ENCODE measurements at regions not wholly inside any gene's neighbourhood (a gene's known extent, or its start where the extent isn't known, plus 50 kb on each side); places are given as distances from the start of the nearest gene placed in this dataset.

- TF ChIP-seq EZH2 (IDR thresholded peaks at IDR 0.05; ENCODE audit: borderline replicate concordance, low read depth, low read length, severe bottlenecking) (no peak), GATA2 (IDR thresholded peaks at IDR 0.05; ENCODE audit: insufficient read depth, insufficient read length, low read depth, low read length) (no peak), FOS (IDR thresholded peaks at IDR 0.05; ENCODE audit: borderline replicate concordance, insufficient read depth, low read length) (no peak)
- H3K9ac ChIP-seq (replicated peaks; ENCODE audit: extremely low read depth, insufficient read depth, low read length) = no peak overlapping the region
- DNase-seq (ENCODE audit: low read depth, low spot score) (no peak), FAIRE-seq (no peak)
- no peaks in the 10 kb centered on the region for H3K9me1 ChIP-seq (replicated peaks; ENCODE audit: control insufficient read depth, extremely low read depth, insufficient read depth, low read length)
- H4K20me1 ChIP-seq (replicated peaks; ENCODE audit: control insufficient read depth, extremely low read depth, insufficient read depth, low read length) = no peaks in the 10 kb centered on the region
- H3K4me1 ChIP-seq (ENCODE audit: control insufficient read depth, extremely low read depth, insufficient read depth, low read length) = no peaks in the 10 kb centered on the region
- no peaks in the 10 kb centered on the region for H3K27me3 ChIP-seq (ENCODE audit: control insufficient read depth in 2 of 2, insufficient read depth in 2 of 2, low read length in 2 of 2)
- ChIA-PET CTCF (no interaction called here), POLR2A (no interaction called here)
- H3K79me2 ChIP-seq (ENCODE audit: control insufficient read depth, insufficient read depth, low read length) = no peaks in the 10 kb centered on the region
- H3K9me3 ChIP-seq (replicated peaks; ENCODE audit: control insufficient read depth, insufficient read depth, low read length) = no peaks in the 10 kb centered on the region
- intact Hi-C loops (cut with micrococcal nuclease) (no loop called here), dilution Hi-C loops (cut with MboI; ENCODE audit: extremely low pct_ligation_motif_present, low sequenced_read_pairs) (no loop called here)
- no peak overlapping the region for H3K4me2 ChIP-seq (ENCODE audit: insufficient read depth, low read length)
- no TSS peak for BruUV-seq (replicated peaks)
- no peak overlapping the region for H3K4me3 ChIP-seq (replicated peaks in 1 of 3; ENCODE audit: insufficient read depth in 1 of 3, low read depth in 1 of 3, low read length in 3 of 3)
- no peaks in the 10 kb centered on the region for H3K36me3 ChIP-seq (ENCODE audit: control insufficient read depth in 2 of 2, extremely low read depth in 1 of 2, insufficient read depth in 2 of 2, low read length in 2 of 2)
- no peak overlapping the region for H3K27ac ChIP-seq (ENCODE audit: insufficient read depth, low read depth, low read length)
- H2AFZ ChIP-seq (ENCODE audit: low read depth, low read length) = no peak overlapping the region
Measured at GRCh38 chr13:65864039-65864438, 1366.1 kb downstream of the PCDH9 start.

GRCh38 chr13:65860306-65860705 lies 1369.8 kb downstream of the PCDH9 start:
- no peaks in the 10 kb centered on the region for H3K27me3 ChIP-seq (ENCODE audit: control insufficient read depth in 2 of 2, insufficient read depth in 2 of 2, low read length in 2 of 2)
- no peaks in the 10 kb centered on the region for H3K4me1 ChIP-seq (ENCODE audit: control insufficient read depth, extremely low read depth, insufficient read depth, low read length)
- no peak overlapping the region for H2AFZ ChIP-seq (ENCODE audit: low read depth, low read length)
- no peak for DNase-seq (ENCODE audit: low read depth, low spot score)
- BruUV-seq (replicated peaks) = no TSS peak
- CTCF ChIA-PET = no interaction called here
- H3K4me2 ChIP-seq (ENCODE audit: insufficient read depth, low read length) = no peak overlapping the region
- H3K9ac ChIP-seq (replicated peaks; ENCODE audit: extremely low read depth, insufficient read depth, low read length) = no peak overlapping the region
- no peak overlapping the region for H3K4me3 ChIP-seq (replicated peaks in 1 of 3; ENCODE audit: insufficient read depth in 1 of 3, low read depth in 1 of 3, low read length in 3 of 3)
- intact Hi-C loops (cut with micrococcal nuclease) = no loop called here
- TF ChIP-seq MYC (IDR thresholded peaks at IDR 0.05; ENCODE audit: low read depth, low read length) (no peak), POLR2AphosphoS5 (IDR thresholded peaks at IDR 0.05; ENCODE audit: insufficient read depth, low read depth, low read length) (no peak)
- no peaks in the 10 kb centered on the region for H4K20me1 ChIP-seq (replicated peaks; ENCODE audit: control insufficient read depth, extremely low read depth, insufficient read depth, low read length)
- H3K27ac ChIP-seq (ENCODE audit: insufficient read depth, low read depth, low read length) = no peak overlapping the region
- dilution Hi-C loops (cut with MboI; ENCODE audit: extremely low pct_ligation_motif_present, low sequenced_read_pairs) = no loop called here
- H3K9me1 ChIP-seq (replicated peaks; ENCODE audit: control insufficient read depth, extremely low read depth, insufficient read depth, low read length) = no peaks in the 10 kb centered on the region
- no peak for FAIRE-seq
- H3K36me3 ChIP-seq (ENCODE audit: control insufficient read depth in 2 of 2, extremely low read depth in 1 of 2, insufficient read depth in 2 of 2, low read length in 2 of 2) = no peaks in the 10 kb centered on the region
- POLR2A ChIA-PET = no interaction called here
- H3K79me2 ChIP-seq (ENCODE audit: control insufficient read depth, insufficient read depth, low read length) = no peaks in the 10 kb centered on the region
- no peaks in the 10 kb centered on the region for H3K9me3 ChIP-seq (replicated peaks; ENCODE audit: control insufficient read depth, insufficient read depth, low read length)

All from endothelial cell of umbilical vein (primary cell).